ENCODE measurements at regions not wholly inside any gene's neighbourhood (a gene's known extent, or its start where the extent isn't known, plus 50 kb on each side); places are given as distances from the start of the nearest gene placed in this dataset.
"Not testable (repeated sequence)": the region's sequence is repeated elsewhere in the genome, so short reads cannot be mapped to it uniquely, and the experiment has no call there.

GRCh38 chr7:52571026-52571425, 464.4 kb upstream of the POM121L12 start:
- no peak for DNase-seq

DNA sequence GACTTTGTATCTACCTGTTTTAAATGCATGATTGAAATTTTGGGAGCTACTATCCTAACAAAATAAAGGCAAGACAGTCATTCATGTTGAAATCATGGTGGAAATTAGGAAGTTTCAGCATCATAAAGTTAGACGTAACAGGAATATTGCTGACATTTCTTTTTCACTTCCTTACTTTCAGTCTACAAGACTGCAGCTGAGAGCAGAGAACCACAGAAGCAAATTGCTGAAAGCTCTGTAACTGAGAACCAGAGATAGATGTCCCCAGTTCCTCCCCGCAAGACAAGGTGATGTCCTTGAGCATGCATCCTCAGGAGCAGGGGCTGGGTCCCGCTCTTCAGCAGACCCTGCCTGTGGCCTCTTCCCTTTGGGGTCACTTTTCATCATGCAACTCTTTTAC, 466.3 kb upstream of the POM121L12 start:
- no peak for DNase-seq

DNA sequence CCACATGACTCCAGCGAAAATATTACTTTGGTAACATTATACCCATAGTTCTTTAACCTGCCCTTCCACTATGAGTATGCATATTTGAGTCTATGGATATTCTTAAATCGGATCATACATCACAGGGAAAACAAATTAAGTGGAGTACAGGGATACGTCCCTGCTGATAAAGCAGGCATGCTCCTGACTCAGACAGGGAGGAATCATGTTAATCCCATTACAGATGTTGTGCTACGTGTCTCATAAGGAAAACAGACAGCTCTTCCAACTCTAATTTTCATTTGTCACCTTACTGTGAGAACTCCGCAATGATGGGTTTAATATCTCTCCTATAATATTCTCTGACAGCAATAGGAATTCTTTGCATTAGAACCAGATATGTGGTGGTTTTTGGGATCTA, 469.5 kb upstream of the POM121L12 start:
- DNase-seq: no peak

DNA sequence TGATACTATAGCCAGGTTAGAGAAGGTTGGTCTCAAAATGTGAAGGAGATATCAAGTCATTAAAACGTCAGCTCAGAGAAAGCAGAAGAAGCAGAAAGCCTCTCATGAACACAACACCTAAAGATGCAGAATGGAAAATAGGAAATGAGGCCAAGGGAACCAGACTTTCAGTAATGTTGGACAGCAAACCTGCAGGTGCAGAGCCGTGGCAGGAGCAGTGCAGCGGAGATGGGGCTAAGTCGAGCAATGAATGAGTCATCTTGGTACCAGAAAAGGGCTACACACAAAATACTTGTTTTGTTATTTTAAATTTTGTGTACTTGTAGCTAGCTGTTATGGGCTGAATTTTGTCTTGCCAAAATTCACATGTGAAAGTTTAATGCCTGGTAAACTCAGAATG, 479.6 kb upstream of the POM121L12 start:
- DNase-seq: no peak

DNA sequence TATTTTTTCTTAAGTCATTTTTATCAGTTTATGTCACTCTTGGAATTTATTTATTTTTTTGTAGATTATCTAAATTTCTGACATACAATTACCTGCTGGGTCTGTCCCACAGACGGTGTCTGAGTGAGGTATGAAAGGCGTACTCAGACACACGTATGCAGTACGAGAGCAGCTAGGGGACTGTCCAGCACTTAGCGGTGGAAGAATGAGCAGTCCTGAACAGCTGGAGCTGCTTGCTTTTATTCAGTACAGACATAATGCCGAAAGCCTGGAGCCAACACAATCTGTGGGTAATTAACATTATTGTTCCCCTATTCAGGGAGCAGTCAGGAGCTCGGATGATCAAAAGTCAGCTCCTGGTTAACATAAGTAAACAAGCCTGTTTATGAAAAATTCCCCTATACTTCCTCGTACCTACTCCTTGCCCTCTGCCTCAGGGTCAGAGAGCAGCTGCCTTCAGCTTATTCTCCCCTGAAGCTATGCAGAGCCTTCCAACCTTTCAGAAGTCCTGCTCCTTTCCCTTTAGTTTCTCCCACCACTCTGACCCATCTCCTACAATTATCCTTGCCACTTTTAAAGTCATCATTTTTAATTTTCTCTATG, 488.0 kb upstream of the POM121L12 start:
- DNase-seq: no peak

GRCh38 chr7:52541198-52541765, 494.2 kb upstream of the POM121L12 start:
- DNase-seq: not testable (repeated sequence)

- no peak for DNase-seq
Measured at GRCh38 chr7:52540041-52540440, 495.4 kb upstream of the POM121L12 start.

DNA sequence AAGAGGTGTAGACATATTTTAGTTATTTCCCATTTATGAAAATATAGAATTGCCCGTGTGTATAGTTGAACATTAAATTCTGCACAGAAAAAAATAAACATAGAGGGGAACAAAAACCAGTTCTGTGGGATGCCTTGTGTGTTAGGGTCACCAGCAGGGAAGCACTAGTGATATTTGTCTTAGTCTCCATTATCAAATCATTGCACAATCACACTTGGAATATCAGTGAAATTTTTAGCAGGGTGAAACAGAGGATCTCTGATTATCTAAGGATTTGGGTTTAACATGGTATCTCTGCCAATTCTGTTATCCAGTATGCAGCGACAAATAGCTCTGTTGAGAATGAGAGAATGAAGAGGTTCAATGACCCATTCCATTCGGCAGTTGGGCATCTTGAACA, 496.0 kb upstream of the POM121L12 start:
- DNase-seq: no peak

- no peak for DNase-seq
Measured at GRCh38 chr7:52537051-52537450, 498.4 kb upstream of the POM121L12 start.

GRCh38 chr7:52525772-52526341, 509.6 kb upstream of the POM121L12 start:
- DNase-seq: no peak

DNA sequence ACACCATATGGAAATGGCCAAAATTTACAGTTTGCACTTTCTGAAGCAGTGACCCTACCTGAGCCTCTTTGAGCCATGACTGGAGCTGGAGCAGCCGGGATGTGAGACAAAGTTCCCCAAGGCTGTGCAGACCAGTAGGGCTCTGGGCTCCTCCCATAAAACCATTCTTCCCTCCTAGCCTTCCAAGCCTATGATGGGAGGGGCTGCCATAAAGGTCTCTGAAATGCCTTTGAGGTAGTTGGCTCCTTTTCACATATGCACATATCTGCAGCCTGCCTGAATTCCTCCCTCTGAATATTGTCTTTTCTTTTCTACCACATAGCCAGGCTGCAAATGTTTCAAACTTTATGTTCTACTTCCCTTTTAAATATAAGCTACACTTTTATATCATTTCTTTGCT, 516.6 kb upstream of the POM121L12 start:
- no peak for DNase-seq

- no peak for DNase-seq
Measured at GRCh38 chr7:52512656-52513055, 522.8 kb upstream of the POM121L12 start.

- no peak for DNase-seq
Measured at GRCh38 chr7:52507546-52508255, 527.7 kb upstream of the POM121L12 start.

GRCh38 chr7:52506325-52506724, 529.1 kb upstream of the POM121L12 start:
- no peak for DNase-seq

DNA sequence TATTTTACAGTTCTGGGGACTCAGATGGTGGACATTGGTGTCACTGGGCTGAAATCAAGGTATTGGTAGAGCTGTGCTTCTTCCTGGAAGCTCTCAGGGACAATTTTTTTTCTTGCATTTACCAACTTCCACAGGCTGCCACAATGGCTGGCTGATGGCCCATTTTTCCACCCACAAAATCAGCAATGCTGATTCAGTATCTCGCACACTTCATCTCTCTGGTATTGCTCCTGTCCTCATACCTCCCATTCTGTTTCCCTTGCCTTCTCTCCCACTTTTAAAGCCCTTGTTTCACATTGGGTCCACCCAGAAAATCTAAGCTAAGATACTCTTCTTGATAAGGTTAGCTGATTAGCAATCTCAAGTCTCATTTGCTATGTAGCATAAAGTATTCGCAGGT, 530.9 kb upstream of the POM121L12 start:
- no peak for DNase-seq

GRCh38 chr7:52502281-52502680, 533.2 kb upstream of the POM121L12 start:
- no peak for DNase-seq

GRCh38 chr7:52501696-52502095, 533.7 kb upstream of the POM121L12 start:
- no peak for DNase-seq

DNA sequence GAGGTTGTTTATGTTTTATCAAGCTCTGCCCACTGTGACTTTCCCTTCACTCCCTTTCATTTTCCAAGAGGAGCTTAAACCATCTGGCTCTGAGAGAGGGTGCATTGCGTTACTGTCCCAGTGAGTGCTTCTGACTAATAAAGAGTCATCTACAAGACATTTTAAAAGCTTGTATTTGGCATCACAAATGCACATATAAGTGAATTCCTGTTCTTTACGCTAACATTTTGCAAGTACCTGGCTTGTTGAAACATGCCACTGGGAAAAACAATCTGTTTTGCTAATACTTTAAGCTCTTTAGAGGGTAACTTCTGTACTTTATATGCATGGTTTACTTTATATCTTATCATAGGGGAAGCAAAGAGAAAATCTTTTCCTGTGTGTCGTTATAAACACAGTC, 534.6 kb upstream of the POM121L12 start:
- DNase-seq: no peak

DNA sequence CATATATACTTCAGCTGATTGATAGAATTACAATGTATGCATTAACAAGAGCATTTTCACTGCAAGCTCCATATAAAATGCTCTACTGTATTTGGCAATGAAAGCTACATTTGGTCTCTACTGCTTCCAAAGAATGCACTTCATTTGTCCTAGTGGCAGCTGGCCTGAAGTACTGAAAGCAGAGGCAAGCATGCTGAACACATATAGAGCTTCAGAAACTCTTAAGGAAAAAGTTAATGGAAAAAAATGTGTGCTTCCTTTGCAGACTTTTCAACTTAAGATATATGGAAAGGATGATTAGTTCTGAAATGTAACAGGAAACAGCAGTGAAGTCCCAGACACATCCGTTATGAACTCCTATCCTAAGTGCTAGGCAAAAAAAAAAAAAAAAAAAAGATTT, 537.1 kb upstream of the POM121L12 start:
- no peak for DNase-seq

GRCh38 chr7:52486267-52486666, 549.2 kb upstream of the POM121L12 start:
- no peak for DNase-seq

GRCh38 chr7:52482076-52482475, 553.4 kb upstream of the POM121L12 start:
- DNase-seq: no peak

DNA sequence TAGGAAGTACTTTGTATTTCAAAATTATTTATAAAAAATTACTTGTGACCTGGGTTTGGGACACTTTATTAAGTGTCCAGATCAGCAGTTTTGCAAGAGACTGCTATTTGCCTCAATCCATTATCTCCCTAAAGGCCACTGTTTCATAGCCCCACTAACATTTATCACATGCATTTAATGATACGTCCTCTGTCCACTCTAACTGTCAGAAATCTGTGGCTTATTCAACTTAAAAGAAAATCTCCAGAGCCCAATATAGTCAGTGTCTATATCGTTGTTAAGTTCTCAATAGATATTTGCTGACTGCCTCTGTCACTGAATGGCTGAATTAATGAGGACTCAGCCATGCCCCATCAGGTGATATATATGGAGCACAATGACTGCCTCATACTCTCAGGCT, 553.9 kb upstream of the POM121L12 start:
- no peak for DNase-seq

GRCh38 chr7:52479990-52480389, 555.4 kb upstream of the POM121L12 start:
- DNase-seq: no peak

DNA sequence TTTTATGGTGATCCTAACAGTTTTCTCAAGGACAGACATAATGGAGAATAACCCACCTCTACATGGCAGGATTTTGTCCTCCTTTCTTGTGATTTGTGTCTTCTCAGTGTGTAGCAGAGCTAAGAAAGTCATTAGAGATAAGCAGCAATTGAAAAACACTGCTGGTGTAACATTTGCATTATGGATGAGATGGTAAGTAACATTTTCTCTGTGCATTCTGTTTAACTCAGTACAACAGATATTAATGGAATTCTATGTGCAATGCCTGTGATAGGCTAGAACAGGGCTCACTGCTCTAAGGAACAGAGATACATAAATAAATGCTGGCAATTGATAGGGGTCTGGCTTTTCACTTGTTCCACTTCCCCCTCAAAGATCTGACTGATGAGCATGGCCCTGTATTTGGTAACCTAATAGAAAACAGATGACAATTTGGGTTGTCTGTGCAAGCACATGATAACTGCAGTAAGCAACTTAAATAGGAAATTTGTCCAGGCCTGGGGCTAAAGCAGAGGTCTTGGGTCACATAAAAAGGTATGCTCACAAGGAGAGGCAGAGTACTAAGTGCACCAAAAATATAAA, 560.3 kb upstream of the POM121L12 start:
- DNase-seq: no peak
